GM12864 (cell line): ENCODE measurements at regions not wholly inside any gene's neighbourhood (a gene's known extent, or its start where the extent isn't known, plus 50 kb on each side); places are given as distances from the start of the nearest gene placed in this dataset.
"Not testable (repeated sequence)": the region's sequence is repeated elsewhere in the genome, so short reads cannot be mapped to it uniquely, and the experiment has no call there.

Experiments used
- DNase-seq: peaks from one replicate; pipeline ENCODE4 v3.0.0-alpha.2; 2011; ENCODE audit warnings: low read depth
- H3K4me3 ChIP-seq: 2 replicates; pipeline ENCODE4 v1.5.1; 2011; ENCODE audit warnings: mild to moderate bottlenecking, low read depth, low read length, control low read depth
- CTCF ChIP-seq: IDR thresholded peaks from 2 replicates; pipeline ENCODE4 v1.5.1; 2011; ENCODE audit warnings: low read depth, mild to moderate bottlenecking, moderate library complexity, low read length, control low read depth, inconsistent platforms; ENCODE audit errors: missing control alignments

DNA sequence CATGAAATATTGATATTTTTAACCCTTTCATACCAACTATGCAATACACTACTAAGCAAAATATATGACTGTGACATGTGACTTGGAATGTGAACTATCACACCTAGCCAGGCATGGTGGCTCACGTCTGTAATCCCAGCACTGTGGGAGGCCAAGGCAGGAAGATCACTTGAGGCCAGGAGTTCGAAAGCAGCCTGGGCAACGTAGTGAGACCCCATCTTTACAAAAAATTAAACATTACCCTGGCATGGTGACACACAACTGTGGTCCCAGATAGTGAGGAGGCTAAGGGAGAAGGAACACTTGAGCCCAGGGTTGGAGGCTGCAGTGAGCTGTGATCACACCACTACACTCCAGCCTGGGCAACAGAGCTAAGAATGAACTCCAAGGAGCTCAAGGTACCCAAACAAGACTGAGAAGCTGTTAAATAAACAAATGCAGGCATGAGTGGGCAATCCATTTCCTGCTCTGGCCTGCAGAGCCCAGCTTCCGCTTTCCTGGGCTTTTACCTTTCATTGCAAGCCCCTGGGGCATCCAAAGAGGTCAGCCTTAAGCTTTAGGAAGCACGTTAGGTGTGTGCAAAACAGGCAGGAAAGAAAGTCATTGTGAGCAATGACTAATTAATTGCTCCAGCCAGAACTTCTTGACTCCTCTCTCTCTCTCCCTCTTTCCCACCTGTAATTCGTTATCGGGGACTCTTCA, 162.1 kb upstream of the FOXK1 start:
- no peak overlapping the region for H3K4me3 ChIP-seq
- no peak for TF ChIP-seq CTCF
- DNase-seq: no peak

- no peak for TF ChIP-seq CTCF
- DNase-seq: no peak
- no peak overlapping the region for H3K4me3 ChIP-seq
Observed at GRCh38 chr7:4523219-4523618, 158.9 kb upstream of the FOXK1 start.

- no peak for DNase-seq
- no peak for TF ChIP-seq CTCF
- H3K4me3 ChIP-seq: no peak overlapping the region
Observed at GRCh38 chr7:4523873-4524272, 158.2 kb upstream of the FOXK1 start.

- DNase-seq: no peak
- TF ChIP-seq CTCF: no peak
- no peak overlapping the region for H3K4me3 ChIP-seq
Observed at GRCh38 chr7:4525884-4526283, 156.2 kb upstream of the FOXK1 start.

DNA sequence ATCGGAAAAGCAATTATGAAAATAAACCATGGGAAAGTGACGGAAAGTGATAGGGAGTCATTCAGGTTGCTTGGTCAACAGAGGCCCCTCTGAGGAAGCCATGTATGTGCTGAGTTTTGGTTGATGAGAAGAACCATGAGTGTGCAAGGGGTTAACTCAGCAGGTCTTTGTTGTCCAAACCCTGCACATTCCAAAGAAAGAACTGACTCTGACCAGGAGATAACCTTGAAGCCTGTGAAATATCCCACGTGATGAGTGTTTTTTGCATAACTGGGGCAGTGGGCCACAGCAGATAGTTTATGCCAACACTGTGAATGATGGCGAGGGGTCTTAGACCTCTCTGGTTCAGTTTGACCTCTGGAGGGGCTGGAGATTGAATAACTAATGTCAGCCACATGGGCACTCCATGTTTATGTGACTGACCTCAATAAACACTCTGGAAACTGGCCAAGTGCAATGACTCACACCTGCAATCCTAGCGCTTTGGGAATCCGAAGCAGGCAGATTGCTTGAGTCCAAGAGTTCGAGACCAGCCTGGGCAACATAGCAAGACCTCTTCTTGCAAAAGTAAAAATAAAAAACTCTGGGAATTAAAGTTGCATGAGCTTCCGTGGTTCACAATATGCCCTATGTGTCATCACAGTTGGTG, 154.0 kb upstream of the FOXK1 start:
- no peak for TF ChIP-seq CTCF
- H3K4me3 ChIP-seq: no peak overlapping the region
- no peak for DNase-seq

DNA sequence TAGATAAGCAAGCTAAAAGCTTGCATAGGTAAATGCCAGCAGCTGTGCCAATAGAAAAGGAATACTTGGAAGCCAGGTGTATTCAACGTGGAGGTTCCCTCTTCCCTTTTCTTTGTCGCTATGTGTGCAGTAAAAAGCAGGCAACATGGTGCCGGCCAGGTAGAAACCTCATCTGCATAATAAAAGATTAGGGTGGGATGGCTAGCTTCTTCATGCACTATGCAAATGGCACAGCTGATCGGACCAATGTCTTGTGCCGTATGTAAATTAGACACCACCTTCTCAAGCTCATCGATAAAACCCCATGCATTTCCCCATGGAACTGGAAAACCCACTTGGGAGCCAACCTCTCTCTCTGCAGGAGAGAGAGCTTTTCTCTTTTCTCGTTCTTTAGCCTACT, 150.9 kb upstream of the FOXK1 start:
- no peak for TF ChIP-seq CTCF
- no peak for DNase-seq

GRCh38 chr7:4533339-4533738, 148.8 kb upstream of the FOXK1 start:
- not testable (repeated sequence) for DNase-seq, H3K4me3 ChIP-seq

More for the DNA sequence above, 150.9 kb upstream of the FOXK1 start:
- H3K4me3 ChIP-seq: no peak overlapping the region
